DMS114 treated with DMSO at 0.1 percent for 48 hours (cell line): ENCODE measurements at regions not wholly inside any gene's neighbourhood (a gene's known extent, or its start where the extent isn't known, plus 50 kb on each side); places are given as distances from the start of the nearest gene placed in this dataset.

Experiments
- DNase-seq: peaks from one replicate; lab custom pipeline; 2025; ENCODE audit not compliant: unreplicated experiment; lab: John Stamatoyannopoulos, UW

DNA sequence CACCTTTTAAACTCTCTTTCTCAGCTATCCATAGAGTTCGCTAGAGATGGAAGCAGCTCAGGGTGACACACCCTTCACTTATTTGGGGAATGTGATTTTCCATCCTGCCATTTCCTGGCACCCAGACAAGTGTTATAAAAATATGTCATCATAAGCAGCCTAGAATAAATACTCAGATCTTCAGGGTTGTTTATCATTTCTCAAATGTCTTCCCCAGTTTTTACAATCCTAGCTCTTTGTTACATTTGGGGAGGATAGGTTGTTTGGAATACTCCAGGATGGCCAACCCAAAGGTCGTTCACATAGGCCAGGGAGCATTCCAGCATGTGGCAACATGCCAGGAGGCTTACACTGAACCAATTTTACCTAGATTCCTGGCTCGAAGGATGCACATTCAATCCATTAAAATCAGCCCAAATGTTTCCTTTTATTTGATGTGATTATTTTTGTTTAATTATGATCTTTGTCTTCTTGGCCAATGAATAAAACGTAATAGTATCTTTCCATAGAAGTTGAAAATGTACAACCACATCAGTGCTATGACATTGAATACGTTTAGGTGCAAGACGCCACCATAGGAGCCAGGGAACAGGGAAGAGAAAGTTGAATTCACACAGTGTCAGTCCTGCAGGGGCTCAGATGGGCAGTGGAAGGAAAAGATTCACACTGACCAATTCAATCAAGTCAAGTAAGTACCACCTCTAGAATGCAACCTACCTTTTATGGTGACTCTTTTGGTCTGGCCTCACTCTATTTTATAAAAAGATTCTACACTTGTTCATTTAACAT is 537.7 kb upstream of the MDFIC2 start:
- no peak for DNase-seq

DNA sequence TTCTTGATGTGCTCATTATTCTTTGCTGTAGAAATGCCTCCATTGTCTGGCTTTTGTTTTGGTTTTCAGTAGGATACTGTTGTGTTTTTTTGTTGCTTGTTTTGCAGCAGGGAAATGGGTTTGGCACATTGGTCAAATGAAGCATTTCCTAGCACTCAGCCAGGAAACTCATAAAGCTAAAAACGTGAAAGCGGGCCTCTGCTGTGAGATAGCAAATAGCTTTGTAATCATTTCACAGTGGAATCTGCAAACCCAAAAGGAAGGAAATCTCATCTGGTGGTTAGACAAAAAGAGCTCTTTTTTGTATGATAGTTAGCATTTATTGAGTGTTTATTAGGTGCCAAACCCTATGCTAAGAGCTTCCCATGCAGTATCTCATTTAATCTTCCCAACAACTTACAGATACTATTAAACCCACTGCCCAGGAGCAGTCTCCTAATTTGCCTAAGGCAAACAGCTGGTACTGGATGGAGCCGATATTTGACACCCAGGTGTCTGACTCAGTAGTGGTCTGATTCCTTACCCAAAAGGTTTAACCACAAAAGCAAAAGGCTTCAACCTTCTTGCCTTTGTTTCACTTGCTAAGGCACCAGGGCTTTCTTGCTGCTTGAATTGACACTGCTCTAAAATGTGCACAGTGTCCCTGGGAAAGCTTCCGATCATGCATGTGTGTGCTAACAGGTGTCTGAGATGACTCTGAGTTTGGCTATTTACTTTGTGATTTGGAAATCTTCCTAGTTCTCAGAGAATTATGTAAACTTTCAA is 527.9 kb upstream of the MDFIC2 start:
- DNase-seq, result no peak

DNA sequence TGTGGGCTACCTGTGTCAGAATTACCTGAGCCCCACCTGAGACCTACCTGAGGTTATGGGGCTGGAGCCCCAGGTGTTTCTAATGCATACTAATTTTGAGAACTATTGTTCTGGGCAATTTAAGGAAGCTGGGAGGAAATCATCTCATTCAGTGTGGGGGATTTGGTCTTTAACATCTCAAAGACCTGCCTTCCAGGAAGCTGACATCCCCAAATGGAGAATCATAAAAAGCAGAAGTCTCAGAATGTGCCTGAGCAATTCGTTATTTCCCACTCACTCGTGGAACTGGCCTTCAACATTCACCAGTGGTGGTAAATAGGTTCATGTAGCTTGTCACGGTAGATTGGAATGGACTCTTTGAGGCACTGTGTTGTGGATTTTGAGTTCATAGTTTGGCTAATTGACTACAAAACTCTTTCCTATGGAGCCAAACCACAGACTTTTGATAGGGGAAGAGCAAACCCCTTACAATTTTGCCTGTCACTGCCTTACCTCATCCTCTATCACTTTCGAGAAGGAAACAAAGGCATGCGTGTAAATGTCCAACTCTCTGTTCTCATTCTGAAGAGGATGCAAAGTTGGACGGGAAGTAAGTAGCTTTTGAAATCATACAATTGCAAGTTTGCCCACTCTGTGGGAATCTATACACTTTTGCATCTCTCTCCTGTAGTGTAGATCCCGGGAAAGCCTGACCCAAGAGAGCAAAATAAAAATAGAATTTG is 521.0 kb upstream of the MDFIC2 start:
- DNase-seq, result no peak

DNA sequence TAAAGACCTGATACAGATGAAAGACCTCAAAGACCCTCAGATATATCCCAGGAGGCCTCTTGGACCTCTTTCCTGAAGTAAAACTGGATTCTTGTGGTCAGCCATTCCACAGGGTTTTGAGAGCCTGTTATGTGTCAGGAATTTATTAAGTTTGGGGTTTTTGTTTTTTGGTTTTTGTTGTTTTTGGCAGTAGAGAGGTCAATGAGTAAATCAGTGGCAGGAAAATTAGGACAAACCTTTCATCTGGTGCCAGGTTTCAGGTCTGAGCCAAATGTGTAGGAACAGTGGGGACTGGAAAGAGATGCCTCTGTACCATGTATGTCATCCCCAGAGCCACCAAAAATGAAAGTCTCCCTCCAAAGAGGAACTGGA is 520.4 kb upstream of the MDFIC2 start:
- DNase-seq, result no peak

DNA sequence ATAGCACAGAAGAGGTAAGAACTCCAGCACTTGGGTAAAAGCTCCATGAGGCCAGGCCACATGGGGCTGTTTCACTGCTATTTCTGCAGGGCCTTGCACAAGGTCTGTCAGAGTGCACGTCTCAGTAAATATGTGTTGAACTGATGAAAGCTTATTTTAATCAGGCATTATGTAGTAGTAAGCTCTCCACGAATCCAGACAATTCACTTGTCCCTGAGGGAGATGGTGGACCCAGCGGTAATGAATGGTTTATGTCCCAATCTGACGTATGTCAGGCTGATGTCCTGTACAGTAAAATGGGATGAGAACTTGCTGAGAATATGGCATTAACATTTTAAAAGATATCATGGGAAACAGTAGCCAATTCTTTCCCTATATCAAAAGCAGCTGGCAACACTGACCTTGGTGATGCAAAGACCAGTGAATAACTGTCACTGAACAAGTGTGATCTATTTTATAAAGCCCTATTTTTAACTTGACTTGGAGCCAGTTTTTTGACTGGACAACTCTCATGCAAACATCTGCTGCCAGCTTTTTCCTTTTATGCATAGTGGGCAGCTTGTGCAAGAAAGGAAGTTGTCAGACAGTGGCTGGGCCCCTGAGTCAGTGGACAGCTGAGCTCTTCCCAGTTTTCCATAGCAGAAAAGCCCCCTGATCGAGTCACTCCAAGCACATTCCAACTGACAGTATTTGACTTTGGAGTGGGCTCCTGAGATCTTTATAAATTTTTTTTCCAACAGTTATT is 519.8 kb upstream of the MDFIC2 start:
- DNase-seq, result no peak

DNA sequence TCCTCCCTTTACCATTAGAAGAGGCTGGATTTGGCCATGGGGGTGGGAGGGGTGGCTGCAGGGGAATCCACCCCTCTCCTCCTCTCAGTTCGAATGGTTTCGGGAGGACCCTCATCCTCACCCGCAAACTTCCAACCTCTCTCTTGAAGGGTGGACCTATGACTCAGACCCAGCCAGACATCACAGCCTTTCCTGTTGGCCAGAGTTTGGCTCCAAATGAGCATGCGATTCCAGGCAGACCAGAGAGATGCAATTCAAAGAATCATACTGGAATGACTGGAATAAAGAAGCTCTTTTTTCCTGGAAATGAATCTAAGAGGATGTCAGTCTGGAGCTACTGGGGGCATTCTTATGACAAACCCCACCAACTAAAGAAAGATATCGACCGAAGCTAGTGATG is 516.7 kb upstream of the MDFIC2 start:
- DNase-seq, result no peak

DNA sequence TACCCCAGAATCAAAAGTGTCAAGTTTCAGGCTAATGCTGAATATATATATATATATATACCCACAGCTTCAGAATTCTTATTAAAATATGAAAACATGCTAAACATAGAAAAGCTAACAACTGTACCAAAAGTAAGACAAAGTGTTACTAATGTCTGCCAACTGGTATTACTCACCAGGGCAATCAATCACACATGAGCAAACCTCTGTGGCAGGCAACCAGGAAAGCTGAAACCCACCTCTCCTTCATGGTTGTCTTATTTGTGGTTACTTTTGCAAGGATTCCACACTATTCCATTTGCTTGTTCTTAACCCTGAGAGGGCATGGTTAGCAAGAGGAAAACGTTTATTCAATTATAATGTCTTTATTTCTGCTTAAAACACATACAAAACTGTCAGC is 512.3 kb upstream of the MDFIC2 start:
- DNase-seq, result no peak

DNA sequence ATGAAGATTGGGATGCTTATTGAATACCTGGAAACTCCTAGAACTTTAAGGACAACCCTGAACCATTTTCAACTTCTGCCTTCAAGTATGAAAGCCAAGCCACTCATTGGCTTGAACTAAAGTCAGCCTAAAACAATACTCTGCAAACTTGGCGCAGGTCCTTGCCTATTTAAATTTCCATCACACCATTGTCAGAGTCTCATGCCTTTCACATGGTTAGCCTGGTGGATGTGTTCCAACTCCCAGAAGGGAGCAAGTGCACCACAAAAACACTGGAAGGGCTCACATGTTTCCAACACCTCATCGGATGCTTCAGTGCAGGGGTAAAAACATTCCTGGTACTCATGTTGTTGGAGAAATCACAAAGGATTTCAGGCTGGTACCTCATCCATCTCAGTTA is 511.6 kb upstream of the MDFIC2 start:
- DNase-seq, result no peak

DNA sequence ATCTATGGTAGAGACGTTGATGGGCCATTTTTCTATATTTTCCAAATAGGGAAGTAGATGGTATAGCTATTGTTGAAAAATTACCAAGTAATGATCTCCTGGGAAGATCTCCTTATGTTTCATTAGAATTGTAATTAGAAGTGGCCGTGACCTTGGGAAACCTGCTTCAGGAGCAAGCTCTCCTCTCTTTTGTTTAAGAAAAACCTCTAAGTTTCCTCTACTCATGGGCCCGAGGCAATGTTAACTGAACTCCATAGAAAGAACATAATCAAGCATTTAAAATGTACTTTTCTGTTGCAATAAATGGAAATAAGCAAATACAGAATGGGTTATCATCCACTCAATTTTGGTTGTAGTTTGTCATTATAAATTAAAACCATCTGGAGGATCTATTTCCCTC is 511.2 kb upstream of the MDFIC2 start:
- no peak for DNase-seq

DNA sequence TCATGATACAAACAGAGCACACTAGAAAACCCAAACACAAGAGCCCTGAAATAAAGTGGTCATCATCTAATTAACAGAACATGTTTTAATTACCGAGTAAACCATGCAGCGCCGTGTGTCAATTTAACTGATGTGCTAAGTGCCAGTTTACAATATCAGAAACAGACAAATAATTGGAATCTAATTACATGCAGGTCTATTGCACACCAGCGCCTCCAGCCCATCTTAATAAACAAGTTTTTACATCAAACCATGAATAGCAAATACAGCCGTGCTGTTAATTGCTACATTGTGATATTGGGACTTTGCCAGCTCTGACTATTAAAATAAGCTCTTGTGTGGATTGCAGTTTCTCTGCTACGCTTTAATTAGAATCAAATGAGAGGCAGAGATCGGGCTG is 510.2 kb upstream of the MDFIC2 start:
- DNase-seq, result no peak

DNA sequence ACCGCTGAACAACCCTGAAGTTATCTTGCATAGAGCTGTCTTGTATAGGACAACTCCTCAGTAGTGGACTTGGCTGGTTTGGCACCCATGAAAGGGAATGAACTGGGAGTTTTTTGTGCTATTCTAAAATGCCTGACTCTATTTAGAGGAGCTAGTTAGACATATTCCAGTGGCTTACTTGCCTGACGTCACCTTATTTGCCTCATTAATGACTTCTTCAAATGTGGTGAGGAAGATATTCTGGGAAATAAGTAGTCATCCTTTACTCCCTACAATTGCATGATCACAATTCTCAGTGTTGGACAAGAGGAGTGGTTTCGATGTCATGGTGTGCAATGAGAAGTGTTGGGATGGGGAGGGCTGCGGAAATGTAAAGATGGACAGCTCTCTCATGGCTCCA is 509.2 kb upstream of the MDFIC2 start:
- DNase-seq, result no peak

DNA sequence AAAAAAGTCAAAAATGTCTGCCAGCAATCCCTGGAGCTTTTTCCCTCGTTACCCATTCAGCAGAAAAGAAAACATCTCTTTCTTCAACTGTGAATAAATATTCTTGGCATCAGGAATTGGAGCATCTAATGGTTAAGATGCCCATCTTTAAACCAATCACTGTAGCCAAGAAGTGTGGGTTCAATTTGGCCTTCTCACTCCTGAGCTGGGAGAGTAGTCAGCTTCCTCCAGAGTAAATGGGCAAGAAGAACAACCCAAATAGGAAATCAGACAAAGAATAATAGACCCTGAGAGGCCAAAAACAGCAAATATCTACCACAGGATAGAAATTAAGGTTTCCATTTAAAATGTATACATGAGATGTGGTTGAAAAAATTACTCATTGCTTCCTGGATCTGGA is 508.0 kb upstream of the MDFIC2 start:
- DNase-seq, result no peak

DNA sequence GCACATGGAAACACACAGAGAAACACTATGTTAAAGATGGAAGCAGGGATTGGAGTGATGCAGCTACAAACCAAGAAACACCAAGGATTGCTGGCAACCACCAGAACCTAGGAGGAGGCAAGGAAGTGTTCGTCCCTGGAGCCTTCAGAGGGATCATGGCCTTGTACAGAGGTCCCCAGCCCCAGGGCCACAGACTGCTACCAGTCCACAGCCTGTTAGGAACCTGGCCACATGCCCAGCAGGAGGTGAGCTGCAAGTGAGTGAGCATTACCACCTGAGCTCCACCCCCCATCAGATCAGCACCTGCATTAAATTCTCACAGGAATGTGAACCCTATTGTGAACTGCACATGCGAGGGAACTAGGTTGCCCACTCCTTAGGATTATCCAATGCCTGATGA is 505.7 kb upstream of the MDFIC2 start:
- DNase-seq, result no peak

DNA sequence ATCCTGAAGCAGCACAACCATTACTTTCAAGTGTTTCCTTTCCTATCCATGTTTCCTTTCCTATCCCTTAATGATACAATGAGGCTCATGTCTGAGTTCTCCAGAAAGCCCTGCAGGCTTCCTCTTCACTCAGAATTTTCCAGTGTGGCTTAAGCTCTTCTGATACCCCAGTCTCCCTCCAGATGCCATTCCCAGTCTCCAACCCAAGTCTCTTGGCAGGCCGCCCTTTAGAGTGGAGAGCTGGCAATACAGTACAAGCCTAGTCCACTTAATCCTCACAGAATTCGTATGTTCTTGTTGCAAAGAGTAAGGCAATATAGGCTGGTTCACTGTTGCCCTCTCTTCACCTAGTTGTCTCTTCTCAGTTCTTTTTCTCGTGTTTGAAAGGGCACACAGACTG is 503.9 kb upstream of the MDFIC2 start:
- DNase-seq, result no peak

DNA sequence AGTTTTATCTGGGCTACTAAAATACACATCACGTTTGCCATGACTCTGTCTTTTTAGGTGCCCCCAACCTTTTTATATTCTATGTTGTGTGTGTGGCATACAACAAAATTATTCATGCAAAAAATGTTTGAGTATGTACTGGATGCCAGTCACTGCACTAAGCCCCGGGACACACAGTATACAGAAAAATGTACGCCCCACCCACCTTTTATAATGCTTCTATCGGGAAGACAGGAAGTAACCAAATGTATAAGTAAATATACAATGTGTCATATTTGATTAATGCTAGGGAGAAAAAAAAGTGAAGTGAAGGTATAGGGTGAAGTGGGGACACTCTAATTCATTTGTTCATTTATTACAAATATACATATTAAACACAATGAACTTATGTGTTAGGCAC is 503.4 kb upstream of the MDFIC2 start:
- DNase-seq, result no peak

DNA sequence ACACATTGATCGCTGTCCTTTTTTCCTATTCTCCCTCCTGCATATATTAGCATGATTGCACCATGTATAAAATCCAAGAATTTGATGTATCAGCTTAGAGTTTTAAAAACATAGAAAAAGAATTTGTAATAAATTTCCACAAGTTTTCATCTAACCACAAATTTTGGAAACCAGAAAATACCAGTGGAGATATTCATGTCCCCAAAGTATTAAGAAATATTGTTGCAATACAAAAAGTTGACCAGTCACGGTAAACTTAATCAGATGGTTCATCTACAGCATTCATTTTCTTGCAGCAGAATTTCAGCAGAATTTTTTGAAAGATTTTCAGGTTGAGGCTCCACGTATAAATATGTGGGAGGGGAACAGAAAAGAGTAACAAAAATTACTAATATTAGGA is 500.9 kb upstream of the MDFIC2 start:
- DNase-seq, result no peak

DNA sequence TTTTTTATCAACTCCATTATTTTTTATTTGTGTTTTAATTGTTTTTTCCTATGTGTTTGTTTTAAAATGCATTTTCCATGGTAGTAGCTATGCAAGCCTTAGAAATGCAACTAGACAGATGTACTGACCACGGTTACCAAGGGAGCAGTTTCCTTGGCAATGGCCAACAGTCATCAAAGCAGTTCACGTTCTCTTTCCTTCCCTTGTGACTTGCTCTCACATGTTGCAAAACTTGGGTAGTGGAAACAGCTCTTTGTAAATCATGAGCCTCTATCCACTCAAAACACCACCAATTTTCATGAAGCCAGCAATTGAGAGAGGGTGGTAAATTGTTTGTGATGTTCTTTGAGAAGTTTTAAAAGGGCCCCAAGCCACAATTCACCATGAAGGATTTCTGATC is 499.4 kb upstream of the MDFIC2 start:
- DNase-seq, result no peak

DNA sequence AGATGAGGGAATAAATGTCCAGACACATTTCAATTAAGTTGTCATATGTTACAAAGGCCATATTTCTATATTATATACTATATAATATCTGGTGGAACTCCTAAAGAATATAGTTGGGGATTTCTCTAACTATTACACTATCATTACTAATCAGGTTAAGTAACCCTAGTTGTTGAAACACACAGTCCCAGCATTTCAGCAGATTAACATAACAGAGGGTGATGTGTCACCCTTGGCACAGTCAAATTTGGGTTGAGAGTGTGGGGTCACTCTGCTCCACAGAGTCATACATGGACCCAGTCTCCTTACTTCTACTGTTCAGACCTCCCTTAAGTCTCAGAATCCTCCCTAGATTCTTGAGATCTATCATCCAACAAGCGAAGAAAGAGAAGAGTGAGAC is 496.4 kb upstream of the MDFIC2 start:
- DNase-seq, result no peak

DNA sequence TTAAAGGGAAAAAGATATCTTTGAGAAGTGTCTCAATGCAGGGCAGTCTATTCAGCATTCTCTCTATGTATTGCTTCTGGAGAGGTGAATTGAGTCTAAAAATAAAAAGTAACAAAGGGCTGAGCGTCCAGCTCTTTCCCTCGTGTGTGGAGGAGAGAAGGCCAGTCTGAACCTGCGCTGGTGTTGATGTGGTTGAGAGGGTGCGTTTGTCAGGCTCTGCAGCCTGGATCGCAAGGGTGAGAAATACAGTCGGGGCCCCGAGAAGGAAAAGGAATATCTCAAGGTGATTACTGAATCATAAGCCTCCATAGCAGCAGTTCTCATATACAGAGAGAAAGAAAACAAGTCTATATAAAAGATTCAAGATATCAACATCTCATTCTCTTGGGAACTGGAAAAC is 494.1 kb upstream of the MDFIC2 start:
- no peak for DNase-seq

DNA sequence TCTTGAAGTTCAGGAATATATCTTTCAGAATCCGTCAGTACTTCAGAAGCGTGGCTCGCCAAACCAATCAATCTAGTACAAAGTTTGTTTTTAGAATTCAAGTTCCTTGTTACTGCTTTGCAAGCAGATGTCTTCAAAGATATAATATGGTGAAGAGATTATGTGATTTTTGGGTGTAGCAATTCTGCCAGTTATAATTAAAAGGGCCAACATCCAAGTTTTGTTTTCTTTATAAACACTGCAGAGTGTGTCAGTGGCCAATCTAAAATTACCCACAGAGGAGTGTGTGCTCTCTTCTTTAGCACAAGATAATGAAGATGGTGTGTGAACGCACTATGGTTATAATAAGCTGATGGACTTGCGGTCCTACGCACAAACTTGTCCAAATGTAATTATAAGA is 493.6 kb upstream of the MDFIC2 start:
- no peak for DNase-seq

DNA sequence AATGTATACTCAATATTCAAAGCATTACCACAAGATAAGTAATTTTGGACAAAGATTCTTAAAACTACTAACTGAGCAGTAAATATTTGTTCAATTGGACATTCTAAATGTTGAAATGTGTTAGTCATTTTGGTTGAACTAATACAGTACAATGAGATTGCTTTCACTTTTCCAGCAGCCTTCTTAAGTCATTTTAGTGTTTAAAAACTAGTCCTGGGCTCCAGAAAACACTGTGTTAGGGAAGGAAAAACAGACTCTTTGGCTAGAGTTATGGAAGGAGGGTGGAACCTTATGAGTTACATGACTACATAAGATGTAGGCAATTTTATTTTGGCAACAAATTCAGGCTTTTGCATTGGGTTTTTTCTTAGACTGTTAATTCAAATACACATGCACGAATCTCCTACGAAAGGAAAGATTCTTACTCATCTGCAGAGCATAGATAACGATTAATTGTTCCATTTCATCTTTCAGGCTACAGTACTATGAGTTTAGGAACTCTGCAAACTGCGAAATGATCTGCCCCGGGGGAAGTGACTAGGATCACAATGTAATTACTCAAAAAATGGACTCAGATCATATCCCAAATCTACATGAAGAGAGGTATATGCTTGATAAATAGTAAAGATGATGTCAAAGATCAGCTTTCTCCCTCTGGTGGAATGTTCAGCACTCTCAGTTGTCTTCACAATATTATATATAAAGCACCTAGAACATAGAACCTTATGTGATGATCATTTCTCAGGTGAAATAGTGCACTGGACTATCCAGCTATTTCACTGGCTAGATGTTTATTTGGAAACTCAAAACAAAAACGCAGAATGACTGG is 492.8 kb upstream of the MDFIC2 start:
- no peak for DNase-seq
